ENCODE measurements at regions not wholly inside any gene's neighbourhood (a gene's known extent, or its start where the extent isn't known, plus 50 kb on each side); places are given as distances from the start of the nearest gene placed in this dataset.

- TF ChIP-seq CTCF (IDR thresholded peaks at IDR 0.05; ENCODE audit: low read depth, low read length) (no peak), EZH2phosphoT487 (IDR thresholded peaks at IDR 0.05; ENCODE audit: low read depth) (no peak)
Measured at GRCh38 chr18:25764777-25765176, 325.6 kb downstream of the SS18 start.

Measured in OCI-LY3 (cell line).